OCI-LY3 (cell line): ENCODE measurements at regions not wholly inside any gene's neighbourhood (a gene's known extent, or its start where the extent isn't known, plus 50 kb on each side); places are given as distances from the start of the nearest gene placed in this dataset.

Experiments used
- H2AFZ ChIP-seq: fragments of 200-600, 300-600 bp; shearing (Covaris generic); 2 replicates; pipeline ENCODE4 v1.6.0; 2014; ENCODE audit warnings: antibody characterized with exemption, low read depth, low read length
- H3K27ac ChIP-seq: fragments of 200-600, 300-600 bp; sonication (generic); 2 replicates; pipeline ENCODE4 v1.5.1; 2014; ENCODE audit warnings: mild to moderate bottlenecking, low read length, moderate library complexity, mixed read lengths
- H3K27me3 ChIP-seq: fragments of 200-600, 300-600 bp; sonication (generic); 2 replicates; pipeline ENCODE4 v1.6.1; 2014; ENCODE audit warnings: low read depth, low read length, mixed read lengths
- H3K36me3 ChIP-seq: fragments of 200-600, 300-600 bp; sonication (generic); replicated peaks from 2 replicates; pipeline ENCODE3; 2014; ENCODE audit warnings: low read depth, low read length, mixed read lengths
- H3K4me1 ChIP-seq: fragments of 300-600, 200-600 bp; sonication (generic); 2 replicates; pipeline ENCODE4 v1.6.1; 2014; ENCODE audit warnings: low read length, mixed read lengths
- H3K4me2 ChIP-seq: fragments of 200-600, 300-600 bp; sonication (generic); 2 replicates; pipeline ENCODE4 v1.6.1; 2014; ENCODE audit warnings: low read length, mixed read lengths
- H3K4me3 ChIP-seq: fragments of 300-600, 200-600 bp; sonication (generic); 2 replicates; pipeline ENCODE4 v1.5.1; 2014; ENCODE audit warnings: antibody characterized with exemption, mild to moderate bottlenecking, low read length, moderate library complexity
- H3K79me2 ChIP-seq: fragments of 300-600, 200-600 bp; shearing (Covaris generic); 2 replicates; pipeline ENCODE4 v1.6.1; 2014; ENCODE audit warnings: mild to moderate bottlenecking, low read length, mixed read lengths
- H3K9ac ChIP-seq: fragments of 300-600, 200-600 bp; shearing (Covaris generic); 2 replicates; pipeline ENCODE4 v1.6.0; 2014; ENCODE audit warnings: mild to moderate bottlenecking, low read length, moderate library complexity
- H3K9me3 ChIP-seq: fragments of 200-600, 300-600 bp; shearing (Covaris generic); 2 replicates; pipeline ENCODE4 v1.6.1; 2014; ENCODE audit warnings: low read length, mixed read lengths; ENCODE audit not compliant: insufficient read depth
- H4K20me1 ChIP-seq: fragments of 200-600, 300-600 bp; sonication (generic); 2 replicates; pipeline ENCODE4 v1.6.1; 2016; ENCODE audit warnings: low read length, mixed read lengths; ENCODE audit not compliant: insufficient read depth
- EZH2phosphoT487 ChIP-seq: fragments of 200-600 bp; shearing (Covaris generic); IDR thresholded peaks from 2 replicates; pipeline ENCODE4 v1.6.1; 2018; ENCODE audit warnings: antibody characterized with exemption, mixed run types, low read depth
- TF ChIP-seq, protein P1 (sequence below): fragments of 200-600, 300-600 bp; sonication (generic); IDR thresholded peaks from 2 replicates; pipeline ENCODE4 v1.5.1; 2014; ENCODE audit warnings: antibody characterized with exemption, low read length, low read depth

GRCh38 chr3:177345049-177345972 is 148.0 kb upstream of the TBL1XR1 start:
- no peaks in the 10 kb centered on the region for H3K36me3 ChIP-seq
- H3K4me1 ChIP-seq, result peaks cover 99% of the 10 kb centered on the region
- H3K4me3 ChIP-seq, result peak overlapping the region; percentile 12; the same call in 1 of the 2 replicates
- H3K9me3 ChIP-seq, result no peaks in the 10 kb centered on the region
- H3K27me3 ChIP-seq, result no peaks in the 10 kb centered on the region
- no peaks in the 10 kb centered on the region for H4K20me1 ChIP-seq
- peak overlapping the region; percentile 98 for H3K27ac ChIP-seq
- peak overlapping the region; percentile 77 for H3K9ac ChIP-seq
- H3K79me2 ChIP-seq, result peaks cover 14% of the 10 kb centered on the region
- TF ChIP-seq EZH2phosphoT487, result no peak
- TF ChIP-seq, protein P1, sequence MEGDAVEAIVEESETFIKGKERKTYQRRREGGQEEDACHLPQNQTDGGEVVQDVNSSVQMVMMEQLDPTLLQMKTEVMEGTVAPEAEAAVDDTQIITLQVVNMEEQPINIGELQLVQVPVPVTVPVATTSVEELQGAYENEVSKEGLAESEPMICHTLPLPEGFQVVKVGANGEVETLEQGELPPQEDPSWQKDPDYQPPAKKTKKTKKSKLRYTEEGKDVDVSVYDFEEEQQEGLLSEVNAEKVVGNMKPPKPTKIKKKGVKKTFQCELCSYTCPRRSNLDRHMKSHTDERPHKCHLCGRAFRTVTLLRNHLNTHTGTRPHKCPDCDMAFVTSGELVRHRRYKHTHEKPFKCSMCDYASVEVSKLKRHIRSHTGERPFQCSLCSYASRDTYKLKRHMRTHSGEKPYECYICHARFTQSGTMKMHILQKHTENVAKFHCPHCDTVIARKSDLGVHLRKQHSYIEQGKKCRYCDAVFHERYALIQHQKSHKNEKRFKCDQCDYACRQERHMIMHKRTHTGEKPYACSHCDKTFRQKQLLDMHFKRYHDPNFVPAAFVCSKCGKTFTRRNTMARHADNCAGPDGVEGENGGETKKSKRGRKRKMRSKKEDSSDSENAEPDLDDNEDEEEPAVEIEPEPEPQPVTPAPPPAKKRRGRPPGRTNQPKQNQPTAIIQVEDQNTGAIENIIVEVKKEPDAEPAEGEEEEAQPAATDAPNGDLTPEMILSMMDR, result no peak
- H3K4me2 ChIP-seq, result peak overlapping the region; percentile 57
- H2AFZ ChIP-seq, result no peak overlapping the region

DNA sequence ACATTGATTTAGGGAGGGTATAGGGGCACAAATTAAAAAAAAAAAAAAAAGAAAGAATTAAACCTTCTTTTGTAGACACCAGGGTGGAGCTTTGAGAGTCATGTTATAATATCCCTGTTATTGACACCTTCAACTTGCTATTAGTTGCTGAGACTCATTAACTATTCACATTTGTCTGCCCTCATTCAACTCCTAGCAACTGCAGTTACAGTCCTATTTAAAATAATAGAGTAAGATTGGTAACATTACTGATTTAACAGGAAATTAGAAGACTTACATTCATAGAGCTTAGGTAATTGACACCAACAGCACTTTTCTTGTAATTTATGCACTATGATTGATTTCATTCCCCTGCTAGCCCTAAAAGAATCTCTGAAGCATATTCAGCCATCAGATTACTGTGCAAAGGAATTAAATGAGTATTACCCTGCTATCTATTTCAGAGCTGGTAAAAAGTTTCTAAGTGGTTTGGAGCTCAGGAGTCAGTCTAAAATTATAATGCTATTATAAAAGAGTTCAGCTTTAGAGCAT is 148.8 kb upstream of the TBL1XR1 start:
- TF ChIP-seq EZH2phosphoT487, result no peak
- TF ChIP-seq, protein P1, result no peak
- no peak overlapping the region for H2AFZ ChIP-seq
- no peaks in the 10 kb centered on the region for H4K20me1 ChIP-seq
- H3K79me2 ChIP-seq, result peaks cover 14% of the 10 kb centered on the region
- peak overlapping the region; percentile 98 for H3K27ac ChIP-seq
- no peaks in the 10 kb centered on the region for H3K9me3 ChIP-seq
- peak overlapping the region; percentile 77 for H3K9ac ChIP-seq
- peak overlapping the region; percentile 57 for H3K4me2 ChIP-seq
- peaks cover 99% of the 10 kb centered on the region for H3K4me1 ChIP-seq
- H3K36me3 ChIP-seq, result no peaks in the 10 kb centered on the region
- H3K27me3 ChIP-seq, result no peaks in the 10 kb centered on the region
- 0 out of 2 replicates have a peak overlapping the region, but pooled peaks have one; percentile 3 for H3K4me3 ChIP-seq

DNA sequence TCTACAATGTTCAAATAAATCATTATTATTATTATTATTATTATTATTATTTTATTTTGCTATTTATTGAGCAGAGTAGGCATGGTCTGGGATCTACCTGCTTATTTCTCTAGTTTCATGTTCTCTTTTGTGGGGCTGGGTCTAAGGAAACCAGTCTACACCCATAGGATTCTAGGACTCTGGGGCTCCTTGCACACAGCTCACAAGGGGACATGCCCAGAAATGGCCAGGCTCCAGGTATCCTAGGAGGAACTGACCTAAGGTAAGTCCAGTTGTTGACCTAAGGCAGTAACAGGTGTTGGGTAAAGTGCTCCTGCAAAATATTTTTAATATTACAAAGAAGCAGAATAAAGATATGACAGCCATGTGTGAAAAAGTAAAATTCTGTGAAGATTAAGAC is 149.6 kb upstream of the TBL1XR1 start:
- Histone ChIP-seq H4K20me1 (no peaks in the 10 kb centered on the region), H3K36me3 (no peaks in the 10 kb centered on the region), H3K27me3 (no peaks in the 10 kb centered on the region), H3K79me2 (peaks cover 11% of the 10 kb centered on the region), H3K4me3 (no peak overlapping the region), H3K9me3 (no peaks in the 10 kb centered on the region), H2AFZ (no peak overlapping the region), H3K4me2 (peak overlapping the region; percentile 57), H3K27ac (peak overlapping the region; percentile 98), H3K4me1 (peaks cover 96% of the 10 kb centered on the region), H3K9ac (peak overlapping the region; percentile 77)
- no peak for TF ChIP-seq EZH2phosphoT487
- TF ChIP-seq, protein P1, result no peak

- Histone ChIP-seq H3K4me2 (peak overlapping the region; percentile 48), H3K4me1 (peaks cover 96% of the 10 kb centered on the region)
Observed at GRCh38 chr3:177347611-177348010, 150.3 kb upstream of the TBL1XR1 start.

More at GRCh38 chr3:177347611-177348010, 150.3 kb upstream of the TBL1XR1 start:
- H3K27me3 ChIP-seq, result no peaks in the 10 kb centered on the region
- H3K79me2 ChIP-seq, result peaks cover 11% of the 10 kb centered on the region
- H3K36me3 ChIP-seq, result no peaks in the 10 kb centered on the region
- no peaks in the 10 kb centered on the region for H4K20me1 ChIP-seq
- no peak overlapping the region for H2AFZ ChIP-seq
- H3K9ac ChIP-seq, result peak overlapping the region; percentile 77
- no peaks in the 10 kb centered on the region for H3K9me3 ChIP-seq
- no peak for TF ChIP-seq EZH2phosphoT487
- TF ChIP-seq, protein P1, result no peak
- H3K4me3 ChIP-seq, result no peak overlapping the region
- peak overlapping the region; percentile 98 for H3K27ac ChIP-seq
